ENCODE measurements at regions not wholly inside any gene's neighbourhood (a gene's known extent, or its start where the extent isn't known, plus 50 kb on each side); places are given as distances from the start of the nearest gene placed in this dataset.

DNA sequence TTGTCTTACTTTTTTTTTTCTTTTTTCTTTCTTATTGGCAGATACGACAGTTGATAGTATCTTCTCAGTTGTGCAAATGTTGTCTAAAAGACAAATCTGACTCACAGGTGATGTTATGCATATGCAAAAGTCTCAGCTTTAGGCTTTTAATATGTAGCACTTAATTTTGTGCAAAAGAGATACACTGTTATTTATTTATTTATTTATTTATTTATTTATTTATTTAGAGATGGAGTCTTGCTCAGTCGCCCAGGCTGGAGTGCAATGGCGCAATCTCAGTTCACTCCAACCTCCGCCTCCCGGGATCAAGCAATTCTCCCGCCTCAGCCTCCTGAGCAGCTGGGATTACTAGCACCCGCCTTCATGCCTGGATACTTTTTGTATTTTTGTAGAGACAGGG lies 383.9 kb upstream of the PCDH9 start:
- Histone ChIP-seq H2BK15ac (ENCODE audit: low read length) (no peak overlapping the region), H3K23ac (ENCODE audit: low read depth, low read length, poor library complexity) (no peak overlapping the region), H3K79me1 (ENCODE audit: low read depth, low read length) (no peaks in the 10 kb centered on the region), H2AK5ac (ENCODE audit: low read depth, low read length) (no peak overlapping the region), H3K4ac (ENCODE audit: low read length) (no peak overlapping the region), H2AFZ (ENCODE audit: low read length) (no peak overlapping the region), H3K27ac (replicated peaks; ENCODE audit: low read length) (no peak overlapping the region), H3K4me1 (ENCODE audit: control insufficient read depth in 2 of 2, insufficient read depth in 1 of 2, low read depth in 1 of 2, low read length in 2 of 2) (no peaks in the 10 kb centered on the region), H2BK5ac (ENCODE audit: low read length) (no peak overlapping the region), H4K8ac (ENCODE audit: low read depth, low read length) (no peak overlapping the region), H3K18ac (ENCODE audit: low read length) (no peak overlapping the region), H3K27me3 (ENCODE audit: control insufficient read depth in 3 of 3, insufficient read depth in 3 of 3, low read depth in 1 of 3, low read length in 3 of 3) (no peaks in the 10 kb centered on the region), H3K9me3 (replicated peaks in 1 of 2; ENCODE audit: control insufficient read depth in 2 of 2, insufficient read depth in 1 of 2, low read depth in 1 of 2, low read length in 2 of 2) (no peaks in the 10 kb centered on the region), H3K4me2 (ENCODE audit: insufficient read depth, low read length, poor library complexity, severe bottlenecking) (no peak overlapping the region), H3K4me3 (ENCODE audit: low read length in 2 of 2) (no peak overlapping the region), H3K36me3 (replicated peaks in 1 of 2; ENCODE audit: control insufficient read depth in 2 of 2, insufficient read depth in 2 of 2, low read length in 2 of 2) (no peaks in the 10 kb centered on the region), H2BK12ac (ENCODE audit: low read length) (no peak overlapping the region), H4K91ac (ENCODE audit: low read depth, low read length, poor library complexity) (no peak overlapping the region), H3K14ac (ENCODE audit: low read length) (no peak overlapping the region), H2BK120ac (ENCODE audit: low read depth, low read length) (no peak overlapping the region), H3K9ac (ENCODE audit: low read depth, low read length, poor library complexity) (no peak overlapping the region)
- DNase-seq (ENCODE audit: low spot score) = no peak
- no CpG with 5 or more reads among the region's 7 CpGs for WGBS, 2 donors (ENCODE audit: extremely low coverage in 2 of 2, insufficient read length in 2 of 2, insufficient replicate concordance in 1 of 2)

DNA sequence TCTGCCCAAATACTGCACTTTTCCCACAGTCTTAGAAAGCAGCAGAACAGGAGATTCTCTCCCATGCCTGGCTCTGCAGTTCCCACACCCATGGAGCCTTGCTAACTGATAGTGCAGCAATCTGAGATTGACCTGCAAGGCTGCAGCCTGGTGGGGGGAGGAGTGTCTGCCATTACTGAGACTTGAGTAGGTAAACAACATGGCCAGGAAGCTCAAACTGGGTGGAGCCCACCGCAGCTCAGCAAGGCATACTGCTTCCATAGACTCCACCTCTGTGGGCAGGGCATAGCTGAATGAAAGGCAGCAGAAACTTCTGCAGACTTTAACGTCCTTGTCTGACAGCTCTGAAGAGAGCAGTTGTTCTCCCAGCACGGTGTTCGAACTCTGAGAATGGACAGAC lies 358.5 kb upstream of the PCDH9 start:
- H4K91ac ChIP-seq (ENCODE audit: low read depth, low read length, poor library complexity) = no peak overlapping the region
- H3K79me1 ChIP-seq (ENCODE audit: low read depth, low read length) = no peaks in the 10 kb centered on the region
- no peaks in the 10 kb centered on the region for H3K27me3 ChIP-seq (ENCODE audit: control insufficient read depth in 3 of 3, insufficient read depth in 3 of 3, low read depth in 1 of 3, low read length in 3 of 3)
- no peak overlapping the region for H3K9ac ChIP-seq (ENCODE audit: low read depth, low read length, poor library complexity)
- no peak overlapping the region for H2BK12ac ChIP-seq (ENCODE audit: low read length)
- no peak overlapping the region for H3K4ac ChIP-seq (ENCODE audit: low read length)
- no peak overlapping the region for H4K8ac ChIP-seq (ENCODE audit: low read depth, low read length)
- H3K9me3 ChIP-seq (replicated peaks in 1 of 2; ENCODE audit: control insufficient read depth in 2 of 2, insufficient read depth in 1 of 2, low read depth in 1 of 2, low read length in 2 of 2) = no peaks in the 10 kb centered on the region
- no CpG with 5 or more reads among the region's 4 CpGs for WGBS, 2 donors (ENCODE audit: extremely low coverage in 2 of 2, insufficient read length in 2 of 2, insufficient replicate concordance in 1 of 2)
- DNase-seq (ENCODE audit: low spot score) = no peak
- no peaks in the 10 kb centered on the region for H3K4me1 ChIP-seq (ENCODE audit: control insufficient read depth in 2 of 2, insufficient read depth in 1 of 2, low read depth in 1 of 2, low read length in 2 of 2)
- no peak overlapping the region for H3K4me3 ChIP-seq (ENCODE audit: low read length in 2 of 2)
- no peak overlapping the region for H3K14ac ChIP-seq (ENCODE audit: low read length)
- H3K36me3 ChIP-seq (replicated peaks in 1 of 2; ENCODE audit: control insufficient read depth in 2 of 2, insufficient read depth in 2 of 2, low read length in 2 of 2) = no peaks in the 10 kb centered on the region
- peak overlapping the region; percentile 45 for H2AFZ ChIP-seq (ENCODE audit: low read length)
- no peak overlapping the region for H2AK5ac ChIP-seq (ENCODE audit: low read depth, low read length)
- no peak overlapping the region for H3K27ac ChIP-seq (replicated peaks; ENCODE audit: low read length)
- no peak overlapping the region for H2BK120ac ChIP-seq (ENCODE audit: low read depth, low read length)
- no peak overlapping the region for H2BK5ac ChIP-seq (ENCODE audit: low read length)
- no peak overlapping the region for H2BK15ac ChIP-seq (ENCODE audit: low read length)
- H3K4me2 ChIP-seq (ENCODE audit: insufficient read depth, low read length, poor library complexity, severe bottlenecking) = no peak overlapping the region
- H3K23ac ChIP-seq (ENCODE audit: low read depth, low read length, poor library complexity) = no peak overlapping the region
- H3K18ac ChIP-seq (ENCODE audit: low read length) = no peak overlapping the region

DNA sequence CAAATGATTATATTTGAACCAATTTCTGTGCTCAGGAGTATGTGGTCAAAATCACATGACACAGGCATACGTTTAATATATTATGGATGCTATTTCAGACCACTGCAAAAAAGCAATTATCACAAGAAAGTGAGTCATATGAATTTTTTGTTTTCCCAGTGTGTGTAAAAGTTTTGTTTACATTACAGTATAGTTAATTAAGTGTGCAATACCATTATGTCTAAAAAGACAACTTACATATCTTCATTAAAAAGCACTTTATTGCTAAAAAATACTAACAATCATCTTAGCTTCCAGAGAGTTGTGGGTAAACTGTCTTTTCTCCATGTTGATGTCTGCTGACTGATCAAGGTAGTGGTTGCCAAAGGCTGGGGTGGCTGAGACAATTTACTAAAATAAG lies 347.2 kb upstream of the PCDH9 start:
- no peak overlapping the region for H3K9ac ChIP-seq (ENCODE audit: low read depth, low read length, poor library complexity)
- no CpG with 5 or more reads among the region's 1 CpG for WGBS, 2 donors (ENCODE audit: extremely low coverage in 2 of 2, insufficient read length in 2 of 2, insufficient replicate concordance in 1 of 2)
- no peak for DNase-seq (ENCODE audit: low spot score)
- H2BK15ac ChIP-seq (ENCODE audit: low read length) = no peak overlapping the region
- H2AFZ ChIP-seq (ENCODE audit: low read length) = no peak overlapping the region
- no peaks in the 10 kb centered on the region for H3K9me3 ChIP-seq (replicated peaks in 1 of 2; ENCODE audit: control insufficient read depth in 2 of 2, insufficient read depth in 1 of 2, low read depth in 1 of 2, low read length in 2 of 2)
- no peaks in the 10 kb centered on the region for H3K4me1 ChIP-seq (ENCODE audit: control insufficient read depth in 2 of 2, insufficient read depth in 1 of 2, low read depth in 1 of 2, low read length in 2 of 2)
- no peak overlapping the region for H3K4ac ChIP-seq (ENCODE audit: low read length)
- H2BK12ac ChIP-seq (ENCODE audit: low read length) = no peak overlapping the region
- no peak overlapping the region for H3K18ac ChIP-seq (ENCODE audit: low read length)
- H2BK5ac ChIP-seq (ENCODE audit: low read length) = no peak overlapping the region
- no peak overlapping the region for H3K23ac ChIP-seq (ENCODE audit: low read depth, low read length, poor library complexity)
- no peak overlapping the region for H3K14ac ChIP-seq (ENCODE audit: low read length)
- H2AK5ac ChIP-seq (ENCODE audit: low read depth, low read length) = no peak overlapping the region
- no peak overlapping the region for H2BK120ac ChIP-seq (ENCODE audit: low read depth, low read length)
- no peak overlapping the region for H4K91ac ChIP-seq (ENCODE audit: low read depth, low read length, poor library complexity)
- no peaks in the 10 kb centered on the region for H3K27me3 ChIP-seq (ENCODE audit: control insufficient read depth in 3 of 3, insufficient read depth in 3 of 3, low read depth in 1 of 3, low read length in 3 of 3)
- H3K36me3 ChIP-seq (replicated peaks in 1 of 2; ENCODE audit: control insufficient read depth in 2 of 2, insufficient read depth in 2 of 2, low read length in 2 of 2) = no peaks in the 10 kb centered on the region
- no peak overlapping the region for H3K4me3 ChIP-seq (ENCODE audit: low read length in 2 of 2)
- no peaks in the 10 kb centered on the region for H3K79me1 ChIP-seq (ENCODE audit: low read depth, low read length)
- no peak overlapping the region for H4K8ac ChIP-seq (ENCODE audit: low read depth, low read length)
- no peak overlapping the region for H3K27ac ChIP-seq (replicated peaks; ENCODE audit: low read length)
- H3K4me2 ChIP-seq (ENCODE audit: insufficient read depth, low read length, poor library complexity, severe bottlenecking) = no peak overlapping the region

DNA sequence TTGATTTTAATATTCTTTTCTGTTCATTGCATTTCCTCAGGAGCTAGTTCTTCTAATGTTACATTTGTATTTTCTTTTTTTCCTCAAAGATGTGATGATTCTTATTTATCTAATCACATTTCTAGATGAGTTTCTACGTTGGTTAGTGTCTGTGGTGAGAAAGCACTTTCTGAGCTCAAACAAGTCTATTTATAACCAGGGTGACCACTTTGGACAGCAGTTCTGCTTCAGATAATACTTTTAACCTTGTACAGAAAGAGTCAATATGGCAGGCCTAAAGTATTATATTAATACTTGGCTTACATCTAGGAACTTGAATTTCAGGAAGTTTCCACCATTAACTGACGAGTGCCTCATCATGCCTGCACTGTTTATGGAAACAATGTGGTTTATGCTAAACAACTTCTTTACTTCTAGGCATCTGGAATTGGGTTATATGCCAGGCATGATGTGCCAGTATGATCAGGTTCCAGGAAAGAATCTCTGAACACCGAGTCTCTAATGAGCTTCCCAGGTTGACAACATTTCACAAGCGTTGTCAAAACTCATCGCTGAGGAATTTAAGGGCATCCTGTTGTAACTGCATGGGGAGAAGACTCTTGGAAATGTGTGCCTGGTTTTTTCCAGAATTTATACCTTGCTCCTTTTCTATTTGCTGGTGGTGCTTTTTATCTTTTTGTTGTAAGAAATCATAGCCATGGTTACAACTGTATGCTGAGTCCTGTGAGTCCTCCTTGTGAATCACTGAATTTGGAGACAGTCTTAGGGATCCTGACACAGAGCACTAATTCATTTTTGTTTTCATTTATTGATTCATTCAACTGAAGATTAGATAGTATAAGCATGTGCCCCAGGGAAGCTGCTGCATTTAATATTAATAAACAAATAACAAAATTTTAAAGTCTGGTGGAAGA lies 344.4 kb upstream of the PCDH9 start:
- H3K27ac ChIP-seq (replicated peaks; ENCODE audit: low read length) = no peak overlapping the region
- WGBS, 2 donors (ENCODE audit: extremely low coverage in 2 of 2, insufficient read length in 2 of 2, insufficient replicate concordance in 1 of 2) = no CpG with 5 or more reads among the region's 5 CpGs
- H3K9ac ChIP-seq (ENCODE audit: low read depth, low read length, poor library complexity) = no peak overlapping the region

More for the DNA sequence above, 344.4 kb upstream of the PCDH9 start:
- H4K91ac ChIP-seq (ENCODE audit: low read depth, low read length, poor library complexity) = no peak overlapping the region
- no peak overlapping the region for H3K4me3 ChIP-seq (ENCODE audit: low read length in 2 of 2)
- H3K79me1 ChIP-seq (ENCODE audit: low read depth, low read length) = no peaks in the 10 kb centered on the region
- H2BK120ac ChIP-seq (ENCODE audit: low read depth, low read length) = no peak overlapping the region
- no peak for DNase-seq (ENCODE audit: low spot score)
- H3K4me2 ChIP-seq (ENCODE audit: insufficient read depth, low read length, poor library complexity, severe bottlenecking) = no peak overlapping the region
- no peaks in the 10 kb centered on the region for H3K9me3 ChIP-seq (replicated peaks in 1 of 2; ENCODE audit: control insufficient read depth in 2 of 2, insufficient read depth in 1 of 2, low read depth in 1 of 2, low read length in 2 of 2)
- no peak overlapping the region for H2BK15ac ChIP-seq (ENCODE audit: low read length)
- H3K14ac ChIP-seq (ENCODE audit: low read length) = no peak overlapping the region
- peak overlapping the region; percentile 9 for H2AFZ ChIP-seq (ENCODE audit: low read length)
- no peaks in the 10 kb centered on the region for H3K36me3 ChIP-seq (replicated peaks in 1 of 2; ENCODE audit: control insufficient read depth in 2 of 2, insufficient read depth in 2 of 2, low read length in 2 of 2)
- no peak overlapping the region for H2AK5ac ChIP-seq (ENCODE audit: low read depth, low read length)
- H3K4ac ChIP-seq (ENCODE audit: low read length) = no peak overlapping the region
- H2BK5ac ChIP-seq (ENCODE audit: low read length) = no peak overlapping the region
- no peaks in the 10 kb centered on the region for H3K4me1 ChIP-seq (ENCODE audit: control insufficient read depth in 2 of 2, insufficient read depth in 1 of 2, low read depth in 1 of 2, low read length in 2 of 2)
- H3K23ac ChIP-seq (ENCODE audit: low read depth, low read length, poor library complexity) = no peak overlapping the region
- H4K8ac ChIP-seq (ENCODE audit: low read depth, low read length) = no peak overlapping the region
- H2BK12ac ChIP-seq (ENCODE audit: low read length) = no peak overlapping the region
- no peaks in the 10 kb centered on the region for H3K27me3 ChIP-seq (ENCODE audit: control insufficient read depth in 3 of 3, insufficient read depth in 3 of 3, low read depth in 1 of 3, low read length in 3 of 3)
- H3K18ac ChIP-seq (ENCODE audit: low read length) = no peak overlapping the region
